ENCODE measurements at regions not wholly inside any gene's neighbourhood (a gene's known extent, or its start where the extent isn't known, plus 50 kb on each side); places are given as distances from the start of the nearest gene placed in this dataset.

DNA sequence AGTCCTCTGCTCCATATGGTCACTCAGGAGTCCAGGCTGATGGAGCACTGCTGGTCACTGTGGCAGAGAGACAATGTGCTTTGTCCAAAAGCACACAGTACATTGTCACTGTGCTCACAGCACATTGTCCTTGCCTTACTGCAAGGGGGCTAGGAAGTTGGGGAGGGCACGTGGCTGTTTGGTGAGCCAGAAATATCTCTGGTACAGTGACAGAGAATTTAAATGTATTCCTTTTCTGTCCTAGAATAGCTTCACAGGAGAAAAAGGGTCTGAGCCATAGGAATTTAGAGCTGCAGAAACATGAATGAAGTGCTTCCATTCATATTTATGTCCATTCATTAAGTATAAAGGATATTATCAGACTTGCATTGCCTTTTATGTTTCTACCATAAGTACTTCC lies 110.8 kb upstream of the TRIM2 start:
- TF ChIP-seq, protein P1, sequence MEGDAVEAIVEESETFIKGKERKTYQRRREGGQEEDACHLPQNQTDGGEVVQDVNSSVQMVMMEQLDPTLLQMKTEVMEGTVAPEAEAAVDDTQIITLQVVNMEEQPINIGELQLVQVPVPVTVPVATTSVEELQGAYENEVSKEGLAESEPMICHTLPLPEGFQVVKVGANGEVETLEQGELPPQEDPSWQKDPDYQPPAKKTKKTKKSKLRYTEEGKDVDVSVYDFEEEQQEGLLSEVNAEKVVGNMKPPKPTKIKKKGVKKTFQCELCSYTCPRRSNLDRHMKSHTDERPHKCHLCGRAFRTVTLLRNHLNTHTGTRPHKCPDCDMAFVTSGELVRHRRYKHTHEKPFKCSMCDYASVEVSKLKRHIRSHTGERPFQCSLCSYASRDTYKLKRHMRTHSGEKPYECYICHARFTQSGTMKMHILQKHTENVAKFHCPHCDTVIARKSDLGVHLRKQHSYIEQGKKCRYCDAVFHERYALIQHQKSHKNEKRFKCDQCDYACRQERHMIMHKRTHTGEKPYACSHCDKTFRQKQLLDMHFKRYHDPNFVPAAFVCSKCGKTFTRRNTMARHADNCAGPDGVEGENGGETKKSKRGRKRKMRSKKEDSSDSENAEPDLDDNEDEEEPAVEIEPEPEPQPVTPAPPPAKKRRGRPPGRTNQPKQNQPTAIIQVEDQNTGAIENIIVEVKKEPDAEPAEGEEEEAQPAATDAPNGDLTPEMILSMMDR (conservative IDR thresholded peaks at IDR 0.05; ENCODE audit: low read length) = no peak
- TF ChIP-seq EZH2phosphoT487 (IDR thresholded peaks at IDR 0.05; ENCODE audit: borderline replicate concordance, low read depth, low read length) = no peak

Data from OCI-LY7 (cell line).